ENCODE measurements at regions not wholly inside any gene's neighbourhood (a gene's known extent, or its start where the extent isn't known, plus 50 kb on each side); places are given as distances from the start of the nearest gene placed in this dataset.

DNA sequence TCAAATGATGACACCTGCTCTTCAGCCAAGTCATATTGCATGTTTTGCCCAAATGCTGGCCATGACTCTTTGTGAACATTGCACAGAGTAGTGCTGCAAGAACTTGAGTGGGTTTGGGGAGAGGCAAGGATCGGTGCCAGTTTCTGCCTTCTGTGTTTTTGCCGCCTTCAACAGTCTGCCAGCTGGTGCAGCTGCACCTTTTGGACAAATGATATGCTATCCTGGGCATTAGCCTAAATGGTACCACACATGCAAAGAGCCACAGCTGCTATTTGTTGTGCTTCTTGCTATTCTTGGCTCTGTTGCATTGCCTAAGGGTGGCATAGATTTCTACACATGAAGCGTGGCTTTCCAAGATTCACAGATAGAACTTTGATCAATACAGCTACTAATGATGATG is 189.0 kb upstream of the CCN2 start:
- TF ChIP-seq POLR2AphosphoS5 (IDR thresholded peaks at IDR 0.05; ENCODE audit: borderline replicate concordance, low read depth, low read length) = no peak
- no peak for TF ChIP-seq EZH2 (IDR thresholded peaks at IDR 0.05)
